ENCODE measurements at regions not wholly inside any gene's neighbourhood (a gene's known extent, or its start where the extent isn't known, plus 50 kb on each side); places are given as distances from the start of the nearest gene placed in this dataset.

GRCh38 chr3:24668039-24668438 lies 173.4 kb upstream of the THRB start:
- no peak for TF ChIP-seq FOS (IDR thresholded peaks at IDR 0.05; ENCODE audit: low read depth, low read length)
- TF ChIP-seq RCOR1 (IDR thresholded peaks at IDR 0.05; ENCODE audit: insufficient replicate concordance, low read length) = no peak
- no peak for TF ChIP-seq RAD21 (IDR thresholded peaks at IDR 0.05; ENCODE audit: low read length)
- TF ChIP-seq NFE2L2 (IDR thresholded peaks at IDR 0.05; ENCODE audit: low read depth, low read length) = no peak
- TF ChIP-seq POLR2A (IDR thresholded peaks at IDR 0.05; ENCODE audit: low read depth, low read length) = no peak
- no peak for TF ChIP-seq CHD1 (IDR thresholded peaks at IDR 0.05; ENCODE audit: low read depth, low read length)
- no peak for TF ChIP-seq MXI1 (IDR thresholded peaks at IDR 0.05; ENCODE audit: borderline replicate concordance, low read depth, low read length)
- no peak for TF ChIP-seq BHLHE40 (IDR thresholded peaks at IDR 0.05; ENCODE audit: low read depth, low read length)
- Histone ChIP-seq H4K8ac (ENCODE audit: low read depth in 2 of 2, low read length in 2 of 2) (no peak overlapping the region), H3K27me3 (ENCODE audit: control insufficient read depth, insufficient read depth, low read length) (no peaks in the 10 kb centered on the region), H3K4me3 (ENCODE audit: insufficient read depth, low read depth, low read length) (no peak overlapping the region), H4K5ac (ENCODE audit: low read depth, low read length) (no peak overlapping the region), H2AK9ac (replicated peaks; ENCODE audit: low read depth, low read length, poor library complexity) (no peak overlapping the region), H3K18ac (ENCODE audit: low read depth, low read length) (no peak overlapping the region), H3K27ac (ENCODE audit: insufficient read depth, low read length) (no peak overlapping the region), H2AFZ (replicated peaks; ENCODE audit: low read length, poor library complexity) (no peak overlapping the region), H2BK15ac (ENCODE audit: low read depth, low read length) (no peak overlapping the region), H3K56ac (ENCODE audit: extremely low read depth, insufficient read depth, low read length) (no peak overlapping the region), H3K36me3 (ENCODE audit: control insufficient read depth, insufficient read depth, low read length) (no peaks in the 10 kb centered on the region), H2BK20ac (ENCODE audit: low read depth, low read length) (no peak overlapping the region), H3K4ac (ENCODE audit: low read depth, low read length) (no peak overlapping the region), H3K23ac (ENCODE audit: low read depth, low read length) (no peak overlapping the region), H3K9me1 (ENCODE audit: insufficient read depth, low read length) (no peaks in the 10 kb centered on the region), H3K79me1 (ENCODE audit: low read depth in 1 of 2, low read length in 2 of 2) (no peaks in the 10 kb centered on the region), H3K4me1 (ENCODE audit: control insufficient read depth, insufficient read depth, low read length) (no peaks in the 10 kb centered on the region), H2BK120ac (ENCODE audit: low read depth, low read length) (no peak overlapping the region), H2AK5ac (ENCODE audit: low read depth, low read length) (no peak overlapping the region), H4K20me1 (ENCODE audit: insufficient read depth, low read length) (no peaks in the 10 kb centered on the region), H3K9me3 (ENCODE audit: control insufficient read depth, insufficient read depth, low read length) (no peaks in the 10 kb centered on the region), H4K91ac (ENCODE audit: insufficient read depth, low read depth, low read length) (no peak overlapping the region), H2BK5ac (ENCODE audit: low read depth, low read length, poor library complexity, severe bottlenecking) (no peak overlapping the region), H3K9ac (ENCODE audit: low read depth, low read length) (no peak overlapping the region), H3K4me2 (ENCODE audit: low read depth, low read length) (no peak overlapping the region), H3K14ac (replicated peaks; ENCODE audit: low read depth, low read length) (no peak overlapping the region)
- ChIA-PET POLR2A (ENCODE audit: unreplicated experiment) (no interaction called here), CTCF (no interaction called here)
- 80% methylated on average over 1 of the region's 3 CpGs; no CpG with 5 or more reads in 1 of the 2 experiments for WGBS, 2 experiments (ENCODE audit: extremely low coverage in 2 of 2, insufficient read length in 1 of 2)
- in situ Hi-C loops (cut with MboI; ENCODE audit: low sequenced_read_pairs) = no loop called here
- intact Hi-C loops (cut with micrococcal nuclease) = no loop called here
- no peak for DNase-seq
- BruUV-seq (replicated peaks) = no TSS peak
- dilution Hi-C loops (cut with HindIII; ENCODE audit: low sequenced_read_pairs, unreplicated experiment) = no loop called here
- ATAC-seq (ENCODE audit: low read depth) = no peak
